H1 (cell line): ENCODE measurements at regions not wholly inside any gene's neighbourhood (a gene's known extent, or its start where the extent isn't known, plus 50 kb on each side); places are given as distances from the start of the nearest gene placed in this dataset.

ENCODE experiments used
- CBX8 ChIP-seq: fragments of 300-800, 300-1000 bp; sonication (generic); IDR thresholded peaks from 2 replicates; pipeline ENCODE4 v1.7.1; 2016; ENCODE audit warnings: low read depth, low read length, borderline replicate concordance
- JUN ChIP-seq: IDR thresholded peaks from 2 replicates; pipeline ENCODE4 v1.6.1; 2011; ENCODE audit warnings: low read depth, mild to moderate bottlenecking, improper control_type of control experiment, low read length
- POLR2A ChIP-seq, 2 experiments: IDR thresholded peaks; 1 replicate in 1 of 2; 2 replicates in 1 of 2; pipeline ENCODE4 v1.6.1; 2011; ENCODE audit warnings: low read depth in 2 of 2, low read length in 2 of 2, mild to moderate bottlenecking in 2 of 2; ENCODE audit errors: control extremely low read depth in 1 of 2
- TAF1 ChIP-seq: IDR thresholded peaks from 2 replicates; pipeline ENCODE4 v1.6.1; 2011; ENCODE audit warnings: mild to moderate bottlenecking, low read depth, low read length

DNA sequence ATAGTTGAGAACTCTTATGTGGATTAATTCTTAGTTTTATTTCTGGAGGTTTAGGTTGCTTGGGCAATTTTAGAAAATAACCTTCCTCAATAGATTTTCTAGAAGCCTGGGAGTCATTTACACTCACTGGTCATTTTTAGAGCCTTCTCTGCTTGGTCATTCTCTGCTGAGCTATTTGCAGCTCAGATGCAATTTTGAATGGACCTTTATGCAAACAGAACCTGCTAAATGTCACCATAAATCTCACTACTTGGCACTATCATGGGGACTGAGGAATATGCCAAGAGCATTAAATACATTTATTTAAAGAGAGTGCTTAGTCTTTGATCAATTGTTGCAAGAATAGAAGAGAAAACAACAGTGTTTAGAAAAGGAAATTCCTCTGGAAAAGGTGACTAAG lies 154.0 kb downstream of the CLVS2 start (continued):
- TF ChIP-seq CBX8 (no peak), JUN (no peak), POLR2A (IDR thresholded peaks at IDR 0.05; ENCODE audit: control extremely low read depth in 1 of 2, low read depth in 2 of 2, low read length in 2 of 2) (no peak), TAF1 (no peak)
